ENCODE measurements at regions not wholly inside any gene's neighbourhood (a gene's known extent, or its start where the extent isn't known, plus 50 kb on each side); places are given as distances from the start of the nearest gene placed in this dataset.
"Not testable (repeated sequence)": the region's sequence is repeated elsewhere in the genome, so short reads cannot be mapped to it uniquely, and the experiment has no call there.

GRCh38 chr5:109574985-109575384 is 114.7 kb upstream of the MAN2A1 start:
- DNase-seq = no peak

- DNase-seq = no peak
Observed at GRCh38 chr5:109573766-109574165, 116.0 kb upstream of the MAN2A1 start.

GRCh38 chr5:109573256-109573655 is 116.5 kb upstream of the MAN2A1 start:
- no peak for DNase-seq

DNA sequence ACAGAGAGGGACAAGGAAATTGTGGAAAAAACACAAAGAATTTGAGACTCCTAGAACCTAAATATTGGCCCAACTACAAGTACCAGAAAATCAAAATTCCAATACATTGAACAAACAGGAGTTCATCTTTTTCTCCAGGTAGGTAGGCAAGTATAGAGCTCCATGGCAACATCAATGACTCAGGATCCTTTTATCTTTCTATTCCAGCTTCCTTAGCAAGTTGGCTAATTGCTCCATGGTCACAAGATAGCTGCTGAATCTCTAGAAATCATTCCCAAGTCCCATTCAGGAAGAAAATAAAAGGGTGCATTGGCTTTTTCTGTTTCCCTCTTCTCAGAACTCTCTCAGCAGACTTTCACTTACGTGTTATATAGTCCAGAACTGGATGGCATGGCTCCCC is 117.9 kb upstream of the MAN2A1 start:
- no peak for DNase-seq

DNA sequence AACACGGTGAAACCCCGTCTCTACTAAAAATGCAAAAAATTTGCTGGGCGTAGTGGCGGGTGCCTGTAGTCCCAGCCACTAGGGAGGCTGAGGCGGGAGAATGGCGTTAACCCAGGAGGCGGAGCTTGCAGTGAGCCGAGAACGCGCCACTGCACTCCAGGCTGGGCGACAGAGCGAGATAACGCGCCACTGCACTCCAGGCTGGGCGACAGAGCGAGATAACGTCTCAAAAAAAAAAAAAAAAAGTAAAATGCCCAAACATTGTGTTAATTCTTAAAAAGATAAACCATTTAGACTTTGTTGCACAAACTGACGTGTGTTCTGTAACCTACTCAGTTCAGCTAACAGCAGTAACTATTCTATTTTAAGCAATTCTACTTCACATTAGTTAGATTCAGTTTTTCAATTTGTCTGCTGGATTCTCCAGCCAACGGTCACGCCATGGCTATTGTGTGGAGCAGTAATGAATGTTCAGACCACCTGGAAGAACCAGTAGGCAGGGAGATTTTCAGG is 119.3 kb upstream of the MAN2A1 start:
- no peak for DNase-seq

DNA sequence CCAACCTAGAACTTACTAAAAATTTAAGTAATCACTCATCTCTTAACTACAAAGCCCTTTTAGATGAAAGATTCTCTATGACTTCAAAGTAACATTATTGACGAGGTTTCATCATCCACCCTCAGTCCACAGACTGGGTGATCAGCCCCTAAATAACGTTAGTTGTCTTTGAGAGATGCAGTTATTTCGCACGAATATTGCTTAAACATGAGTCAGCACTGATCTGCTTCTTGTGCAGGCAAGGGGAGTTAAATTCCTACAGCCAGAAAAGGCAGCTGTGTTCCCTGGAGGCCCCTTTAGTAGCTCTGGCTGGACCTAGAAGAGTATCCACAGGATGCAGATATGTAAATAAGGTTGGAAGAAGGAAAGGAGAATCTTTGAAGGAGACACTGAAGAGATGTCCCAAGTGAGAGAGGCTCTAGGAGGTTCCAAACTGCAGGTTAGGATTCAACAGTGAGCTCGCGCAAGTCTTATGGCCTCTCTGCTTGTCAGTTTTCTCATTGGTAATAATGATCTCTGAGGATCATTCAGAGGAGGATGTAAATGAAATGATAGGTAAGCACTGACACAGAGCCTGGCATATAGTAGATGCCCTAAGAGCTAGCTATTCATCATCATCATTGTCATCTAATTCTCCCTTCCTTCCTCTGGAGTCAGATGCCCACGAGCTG is 122.2 kb upstream of the MAN2A1 start:
- DNase-seq = no peak

GRCh38 chr5:109566361-109566760 is 123.4 kb upstream of the MAN2A1 start:
- DNase-seq = no peak

- DNase-seq = no peak
Observed at GRCh38 chr5:109563739-109564138, 126.0 kb upstream of the MAN2A1 start.

GRCh38 chr5:109563189-109563588 is 126.5 kb upstream of the MAN2A1 start:
- DNase-seq = no peak

DNA sequence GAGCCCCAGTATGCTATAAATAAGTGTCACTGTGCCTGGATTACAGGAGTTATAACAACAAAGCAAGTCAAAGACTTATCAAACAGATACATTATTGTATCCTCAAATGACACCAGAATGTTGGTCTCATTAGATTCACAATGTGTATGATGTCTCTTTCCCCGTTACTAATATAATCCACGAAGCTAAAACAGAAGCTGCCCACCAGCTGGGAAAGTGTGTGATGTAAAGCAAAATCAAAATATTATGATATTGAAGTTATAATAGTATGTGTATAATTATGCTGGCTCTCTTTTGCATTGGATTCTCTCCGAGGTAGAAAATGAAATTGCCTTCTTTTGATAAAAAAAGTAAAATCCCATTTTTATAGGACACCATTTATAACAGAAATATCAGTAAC is 127.3 kb upstream of the MAN2A1 start:
- DNase-seq = no peak

GRCh38 chr5:109561447-109561846 is 128.3 kb upstream of the MAN2A1 start:
- no peak for DNase-seq

- no peak for DNase-seq
Observed at GRCh38 chr5:109560554-109560953, 129.2 kb upstream of the MAN2A1 start.

- DNase-seq = no peak
Observed at GRCh38 chr5:109558952-109559351, 130.8 kb upstream of the MAN2A1 start.

- DNase-seq = no peak
Observed at GRCh38 chr5:109558364-109558763, 131.4 kb upstream of the MAN2A1 start.

GRCh38 chr5:109553846-109554245 is 135.9 kb upstream of the MAN2A1 start:
- no peak for DNase-seq

- DNase-seq = not testable (repeated sequence)
Observed at GRCh38 chr5:109551234-109551633, 138.5 kb upstream of the MAN2A1 start.

DNA sequence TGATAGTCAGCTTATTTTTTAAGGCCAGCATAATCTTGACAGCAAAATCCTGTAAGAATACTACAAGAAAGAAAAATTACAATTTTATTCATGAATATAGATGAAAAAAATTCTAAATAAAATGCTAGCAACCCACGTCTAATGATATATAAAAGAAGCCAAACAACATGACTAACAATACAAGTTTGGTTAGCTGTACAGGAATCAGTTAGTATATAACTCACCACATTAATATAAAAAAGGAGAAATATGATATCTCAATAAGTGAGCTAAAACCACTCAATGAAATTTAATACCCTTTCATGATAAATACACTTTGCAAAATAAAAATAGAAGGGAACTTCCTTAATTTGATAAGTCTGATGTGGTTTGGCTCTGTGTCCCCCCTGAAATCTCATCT is 139.7 kb upstream of the MAN2A1 start:
- DNase-seq = no peak

DNA sequence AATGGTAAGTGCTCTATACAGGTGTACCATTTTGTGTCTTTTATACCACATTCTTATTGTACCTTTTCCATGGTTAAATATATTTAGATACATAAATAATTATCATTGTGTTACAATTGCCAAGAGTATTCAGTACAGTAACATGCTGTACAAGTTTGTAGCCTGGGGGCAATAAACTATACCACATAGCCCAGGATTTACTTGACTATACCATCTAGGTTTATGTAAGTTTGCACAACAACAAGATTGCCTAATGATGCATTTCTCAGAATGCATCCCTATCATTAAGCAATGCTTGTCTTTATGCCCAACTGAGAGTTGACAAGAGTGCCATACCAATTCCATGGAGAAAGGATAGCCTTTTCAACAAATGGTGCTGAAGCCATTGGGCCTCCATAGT is 136.7 kb upstream of the PJA2 start:
- DNase-seq = no peak

DNA sequence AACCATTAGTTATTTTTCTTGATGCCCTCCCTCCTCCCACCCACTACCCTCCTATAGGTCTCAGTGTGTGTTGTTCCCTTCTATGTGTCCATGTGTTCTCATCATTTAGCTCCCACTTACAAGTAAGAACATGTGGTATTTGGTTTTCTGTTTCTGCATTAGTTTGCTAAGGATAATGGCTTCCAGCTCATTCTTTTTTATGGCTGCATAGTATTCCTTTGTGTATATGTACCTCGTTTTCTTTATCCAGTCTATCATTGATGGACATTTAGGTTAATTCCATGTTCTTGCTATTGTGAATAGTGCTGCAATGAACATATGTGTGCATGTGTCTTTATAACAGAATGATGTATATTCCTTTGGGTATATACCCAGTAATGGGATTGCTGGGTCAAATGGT is 135.1 kb upstream of the PJA2 start:
- DNase-seq = not testable (repeated sequence)

- not testable (repeated sequence) for DNase-seq
Observed at GRCh38 chr5:109538692-109539091, 128.9 kb upstream of the PJA2 start.

- not testable (repeated sequence) for DNase-seq
Observed at GRCh38 chr5:109535090-109535489, 125.3 kb upstream of the PJA2 start.

- DNase-seq = no peak
Observed at GRCh38 chr5:109533751-109534272, 124.0 kb upstream of the PJA2 start.

DNA sequence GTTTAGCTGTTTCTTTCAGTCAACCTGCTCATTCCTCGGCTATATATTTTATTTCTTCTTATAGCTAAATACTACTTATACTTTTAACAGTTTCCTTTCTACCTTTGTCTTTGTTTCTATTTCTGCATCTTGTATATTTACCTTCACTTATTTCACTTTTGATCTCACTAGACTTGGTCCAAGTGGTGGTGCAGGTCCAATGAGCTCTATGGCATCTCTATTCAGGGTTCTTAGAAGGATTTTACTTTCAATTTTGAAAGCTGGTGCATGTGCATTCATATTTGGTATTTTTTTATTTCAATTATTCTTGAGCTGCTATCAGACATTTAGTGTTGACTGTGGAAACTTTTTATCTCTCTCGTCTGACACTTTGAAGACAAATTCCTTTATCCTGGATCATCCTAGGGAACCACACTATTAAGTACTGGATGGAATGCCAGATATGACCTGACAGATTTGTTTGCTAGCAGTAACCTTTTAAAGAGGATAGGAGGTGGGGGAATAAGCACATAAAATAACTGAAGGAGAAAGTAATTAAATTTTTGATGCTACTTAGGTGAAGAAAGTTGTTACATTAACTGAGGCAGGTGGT is 123.1 kb upstream of the PJA2 start:
- no peak for DNase-seq

DNA sequence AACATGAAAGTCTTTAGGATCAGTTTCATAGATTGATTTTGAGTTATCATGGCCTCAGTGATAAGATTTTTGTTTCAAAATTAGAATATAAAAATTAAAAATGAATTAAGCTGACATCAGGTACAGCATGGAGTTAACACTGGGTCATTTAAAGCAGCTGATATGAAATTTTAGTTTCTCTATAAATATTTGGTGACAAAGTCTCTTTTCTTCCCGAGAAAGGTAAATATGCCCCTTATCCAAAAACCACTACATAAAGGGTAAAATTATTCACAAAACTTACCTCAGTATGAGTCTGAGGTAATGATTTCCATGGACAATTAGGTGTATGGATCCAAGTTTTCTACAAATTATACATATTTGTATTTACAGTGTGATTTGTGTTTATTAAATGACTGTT is 121.5 kb upstream of the PJA2 start:
- DNase-seq = no peak

- DNase-seq = no peak
Observed at GRCh38 chr5:109529987-109530386, 120.2 kb upstream of the PJA2 start.
